GM12878 (cell line): ENCODE measurements at regions not wholly inside any gene's neighbourhood (a gene's known extent, or its start where the extent isn't known, plus 50 kb on each side); places are given as distances from the start of the nearest gene placed in this dataset.

Source experiments
- ATAC-seq: fragments of 200-7000 bp; cut with Tn5 transposase; 3 replicates; pipeline ENCODE4 v1.9.1; 2020; ENCODE audit warnings: mild to moderate bottlenecking, moderate library complexity
- BruUV-seq: library from RNA; stranded (reverse); fragments of 400-500 nt; replicated peaks from 2 replicates; lab custom pipeline; 2021; lab: Mats Ljungman, UMichigan
- CTCF ChIA-PET: fragments of 300-600 bp; sonication (Branson Sonifier 250); formaldehyde crosslinking; extraction: SDS; loops from one replicate; lab custom pipeline; 2021; ENCODE audit warnings: inconsistent platforms; lab: Yijun Ruan, JAX
- POLR2A ChIA-PET: fragments of 350-600 bp; formaldehyde crosslinking; extraction: SDS; loops from one replicate; lab custom pipeline; 2021; ENCODE audit warnings: inconsistent platforms; lab: Charles Lee
- RAD21 ChIA-PET: fragments of 300-600 bp; sonication (Branson Sonifier 250); formaldehyde crosslinking; loops from one replicate; lab custom pipeline; 2023; ENCODE audit warnings: antibody characterized with exemption; ENCODE audit not compliant: unreplicated experiment; lab: Charles Lee
- SMC1A ChIA-PET: fragments of 300-600 bp; sonication (Branson Sonifier 250); formaldehyde crosslinking; loops from one replicate; lab custom pipeline; 2023; ENCODE audit not compliant: unreplicated experiment, uncharacterized antibody; lab: Charles Lee
- DNase-seq: peaks from one replicate; pipeline ENCODE4 v3.0.0-alpha.2; 2011; ENCODE audit warnings: low read depth, low spot score
- FAIRE-seq: peaks from 3 replicates; lab custom pipeline; 2011; peaks lifted over from hg19 to GRCh38; lab: Jason Lieb, UNC
- H2AFZ ChIP-seq: 2 replicates; pipeline ENCODE4 v1.6.0; 2011; ENCODE audit warnings: low read depth, low read length, control low read depth; ENCODE audit not compliant: control insufficient read depth
- H3K27ac ChIP-seq: 2 replicates; pipeline ENCODE4 v1.5.1; 2011; ENCODE audit warnings: control low read depth; ENCODE audit not compliant: control insufficient read depth, insufficient read depth
- H3K27me3 ChIP-seq, 2 experiments: replicated peaks in 1 of 2; 2 replicates each; pipeline versions ENCODE4 v1.6.0 to v1.6.1; 2011; ENCODE audit warnings: low read length in 1 of 2; ENCODE audit not compliant: control insufficient read depth in 2 of 2, insufficient read depth in 2 of 2
- H3K36me3 ChIP-seq, 2 experiments: 2 replicates each; pipeline ENCODE4 v1.5.1; 2011; ENCODE audit warnings: low read length in 1 of 2; ENCODE audit not compliant: control insufficient read depth in 2 of 2, insufficient read depth in 2 of 2
- H3K4me1 ChIP-seq: 2 replicates; pipeline ENCODE4 v1.6.1; 2011; ENCODE audit warnings: mild to moderate bottlenecking, low read length, moderate library complexity, mixed read lengths; ENCODE audit not compliant: control insufficient read depth, insufficient read depth
- H3K4me2 ChIP-seq: 2 replicates; pipeline ENCODE4 v1.6.0; 2011; ENCODE audit warnings: control low read depth; ENCODE audit not compliant: control insufficient read depth, insufficient read depth
- H3K4me3 ChIP-seq: fragments of 200-600 bp; sonication (generic); 2 replicates; pipeline ENCODE4 v1.5.1; 2016
- H3K79me2 ChIP-seq: 2 replicates; pipeline ENCODE4 v1.6.0; 2011; ENCODE audit warnings: low read length; ENCODE audit not compliant: control insufficient read depth, insufficient read depth
- H3K9ac ChIP-seq: 2 replicates; pipeline ENCODE4 v1.8.0; 2011; ENCODE audit warnings: low read length, control low read depth, mixed read lengths; ENCODE audit not compliant: control insufficient read depth, insufficient read depth
- H3K9me3 ChIP-seq: replicated peaks from 3 replicates; pipeline ENCODE4 v1.5.1; 2011; ENCODE audit warnings: mild to moderate bottlenecking, low read length; ENCODE audit not compliant: control insufficient read depth, insufficient read depth
- H4K20me1 ChIP-seq: 2 replicates; pipeline ENCODE4 v1.6.0; 2011; ENCODE audit not compliant: control insufficient read depth, insufficient read depth
- CEBPB ChIP-seq, 2 experiments: fragments of 150-350 bp in 1 of 2; IDR thresholded peaks; 2 replicates each; pipeline ENCODE4 v1.6.1; 2012 to 2014; ENCODE audit warnings: low read depth in 2 of 2, low read length in 2 of 2, borderline replicate concordance in 1 of 2, inconsistent platforms in 1 of 2
- CHD4 ChIP-seq: fragments of 200-600 bp; sonication (generic); IDR thresholded peaks from 2 replicates; pipeline ENCODE4 v1.6.1; 2016; ENCODE audit warnings: mild to moderate bottlenecking
- ESRRA ChIP-seq: IDR thresholded peaks from 2 replicates; pipeline ENCODE4 v1.6.1; 2012; ENCODE audit warnings: mild to moderate bottlenecking, low read length, improper control_type of control experiment
- IRF4 ChIP-seq: IDR thresholded peaks from 2 replicates; pipeline ENCODE4 v1.6.1; 2011; ENCODE audit warnings: low read depth, low read length
- MTA2 ChIP-seq: fragments of 450-650 bp; IDR thresholded peaks from 2 replicates; pipeline ENCODE4 v1.6.1; 2016; ENCODE audit warnings: low read depth, mild to moderate bottlenecking, moderate library complexity
- MTA3 ChIP-seq: IDR thresholded peaks from 2 replicates; pipeline ENCODE4 v1.6.1; 2012; ENCODE audit warnings: low read length, inconsistent platforms, borderline replicate concordance
- MYC ChIP-seq: IDR thresholded peaks from 2 replicates; pipeline ENCODE4 v1.6.1; 2011; ENCODE audit warnings: mild to moderate bottlenecking, low read length, moderate library complexity, inconsistent platforms; ENCODE audit not compliant: insufficient read depth, insufficient replicate concordance, insufficient read length, severe bottlenecking
- POLR2AphosphoS5 ChIP-seq: IDR thresholded peaks from 2 replicates; pipeline ENCODE4 v1.6.1; 2011; ENCODE audit warnings: mild to moderate bottlenecking, low read length, inconsistent platforms
- RAD21 ChIP-seq: IDR thresholded peaks from 2 replicates; pipeline ENCODE4 v1.6.1; 2011; ENCODE audit warnings: mild to moderate bottlenecking, low read depth, low read length, moderate library complexity; ENCODE audit not compliant: insufficient read depth
- SIX5 ChIP-seq: IDR thresholded peaks from 2 replicates; pipeline ENCODE4 v1.6.1; 2011; ENCODE audit warnings: mild to moderate bottlenecking, low read depth, low read length, moderate library complexity; ENCODE audit not compliant: severe bottlenecking
- STAT3 ChIP-seq: IDR thresholded peaks from 2 replicates; pipeline ENCODE4 v1.6.1; 2011; ENCODE audit warnings: low read depth, low read length, improper control_type of control experiment
- ZSCAN29 ChIP-seq: fragments of 450-650 bp; IDR thresholded peaks from 2 replicates; pipeline ENCODE4 v1.6.1; 2017; ENCODE audit warnings: mild to moderate bottlenecking, moderate library complexity
- WGBS: methylation state at CpG from one replicate; pipeline ENCODE4 v1.1.6; 2016; ENCODE audit warnings: low lambda C conversion rate; ENCODE audit not compliant: insufficient replicate concordance, insufficient coverage; ENCODE audit errors: missing lambda C conversion rate; 5-methylcytosine and 5-hydroxymethylcytosine counted together
- in situ Hi-C: fragments of 300-500 bp; cut with MboI; formaldehyde crosslinking; loops from 9 replicates; pipeline ENCODE4 v1.14.3; 2018; ENCODE audit warnings: mixed read lengths
- intact Hi-C: fragments of 100-400 bp; cut with micrococcal nuclease; formaldehyde crosslinking; loops from one replicate; pipeline ENCODE4 v1.14.2; 2022; ENCODE audit not compliant: unreplicated experiment
- TF ChIP-seq, protein P1 (sequence below): fragments of 450-650 bp; IDR thresholded peaks from 2 replicates; pipeline ENCODE4 v1.6.1; 2018; ENCODE audit warnings: mild to moderate bottlenecking, low read depth, moderate library complexity; ENCODE audit not compliant: partially characterized antibody

DNA sequence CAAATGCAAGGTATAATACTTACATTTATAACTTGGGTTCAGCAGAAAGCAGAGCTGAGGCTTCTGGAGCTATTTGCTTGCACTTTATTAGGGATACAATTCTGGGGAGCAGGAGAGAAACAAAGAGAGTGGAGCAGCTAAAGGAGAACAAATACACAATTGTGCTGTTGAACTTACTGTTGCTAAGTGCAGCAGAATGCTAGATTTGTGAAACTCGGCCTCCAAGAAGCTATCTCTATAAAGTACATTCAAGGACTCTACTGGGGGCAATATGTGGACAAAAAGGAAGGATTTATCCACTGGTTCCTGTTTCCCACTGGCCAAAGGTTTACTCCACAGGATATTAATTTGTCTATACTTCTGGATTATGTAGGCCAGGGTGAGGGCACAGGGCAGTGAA lies 86.8 kb downstream of the PPP1R2C start (continued):
- TF ChIP-seq, protein P1, sequence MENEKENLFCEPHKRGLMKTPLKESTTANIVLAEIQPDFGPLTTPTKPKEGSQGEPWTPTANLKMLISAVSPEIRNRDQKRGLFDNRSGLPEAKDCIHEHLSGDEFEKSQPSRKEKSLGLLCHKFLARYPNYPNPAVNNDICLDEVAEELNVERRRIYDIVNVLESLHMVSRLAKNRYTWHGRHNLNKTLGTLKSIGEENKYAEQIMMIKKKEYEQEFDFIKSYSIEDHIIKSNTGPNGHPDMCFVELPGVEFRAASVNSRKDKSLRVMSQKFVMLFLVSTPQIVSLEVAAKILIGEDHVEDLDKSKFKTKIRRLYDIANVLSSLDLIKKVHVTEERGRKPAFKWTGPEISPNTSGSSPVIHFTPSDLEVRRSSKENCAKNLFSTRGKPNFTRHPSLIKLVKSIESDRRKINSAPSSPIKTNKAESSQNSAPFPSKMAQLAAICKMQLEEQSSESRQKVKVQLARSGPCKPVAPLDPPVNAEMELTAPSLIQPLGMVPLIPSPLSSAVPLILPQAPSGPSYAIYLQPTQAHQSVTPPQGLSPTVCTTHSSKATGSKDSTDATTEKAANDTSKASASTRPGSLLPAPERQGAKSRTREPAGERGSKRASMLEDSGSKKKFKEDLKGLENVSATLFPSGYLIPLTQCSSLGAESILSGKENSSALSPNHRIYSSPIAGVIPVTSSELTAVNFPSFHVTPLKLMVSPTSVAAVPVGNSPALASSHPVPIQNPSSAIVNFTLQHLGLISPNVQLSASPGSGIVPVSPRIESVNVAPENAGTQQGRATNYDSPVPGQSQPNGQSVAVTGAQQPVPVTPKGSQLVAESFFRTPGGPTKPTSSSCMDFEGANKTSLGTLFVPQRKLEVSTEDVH: no peak
- TF ChIP-seq, all 136 proteins: peak for 0

DNA sequence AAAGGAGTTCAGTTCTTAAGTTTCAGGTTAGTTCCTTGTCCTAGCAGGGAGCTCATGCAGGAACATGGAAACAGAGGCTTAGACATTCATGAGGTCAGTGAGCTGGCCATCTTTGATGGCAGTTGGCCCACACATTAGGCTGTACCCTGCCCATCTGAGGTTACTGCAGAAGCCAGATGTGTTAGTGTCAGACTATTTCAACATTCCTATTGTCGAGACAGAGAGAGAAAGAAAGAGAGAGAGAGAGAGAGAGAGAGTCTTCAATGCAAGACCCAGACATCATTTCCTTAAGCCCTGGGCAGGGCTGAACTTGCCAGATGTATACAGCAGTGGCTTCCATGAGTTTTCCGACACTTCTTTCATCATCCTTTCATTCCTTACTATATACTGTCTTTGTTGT lies 91.3 kb downstream of the PPP1R2C start:
- no TSS peak for BruUV-seq
- Histone ChIP-seq H3K9ac (no peak overlapping the region), H3K4me2 (no peak overlapping the region), H3K36me3 (no peaks in the 10 kb centered on the region), H3K4me1 (no peaks in the 10 kb centered on the region), H3K79me2 (no peaks in the 10 kb centered on the region), H3K27me3 (no peaks in the 10 kb centered on the region), H3K4me3 (no peak overlapping the region)
- POLR2A ChIA-PET: no interaction called here
- DNase-seq (no peak), ATAC-seq (no peak), FAIRE-seq (no peak)
- in situ Hi-C loops: no loop called here
- CTCF ChIA-PET: no interaction called here
- 51% methylated on average over 2 of the region's 2 CpGs for WGBS
- RAD21 ChIA-PET: no interaction called here
- intact Hi-C loops: no loop called here
- TF ChIP-seq CHD4: no peak
- TF ChIP-seq, all 136 proteins: peak for 0
- SMC1A ChIA-PET: no interaction called here
- Histone ChIP-seq H2AFZ (no peak overlapping the region), H4K20me1 (no peaks in the 10 kb centered on the region), H3K9me3 (no peaks in the 10 kb centered on the region), H3K27ac (no peak overlapping the region)

DNA sequence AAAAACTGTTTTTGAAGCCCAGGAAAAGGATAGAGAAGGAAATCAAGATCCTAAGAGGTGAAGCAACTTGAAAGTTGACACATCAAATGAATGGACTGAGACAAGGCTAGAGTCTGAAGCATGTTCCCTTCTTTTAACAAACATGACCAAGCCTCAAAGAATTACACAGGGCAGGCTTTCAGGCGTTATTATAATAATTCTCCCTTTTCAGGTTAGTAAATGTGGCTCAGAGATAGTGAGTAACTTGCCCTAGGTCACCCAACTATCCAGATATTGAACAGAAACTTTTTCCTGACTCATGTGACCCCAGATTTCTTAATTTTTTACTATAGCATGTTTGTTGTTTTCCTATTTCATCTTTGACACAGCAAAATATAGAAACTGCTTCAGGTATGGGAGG lies 91.7 kb downstream of the PPP1R2C start:
- no peak overlapping the region for H3K4me3 ChIP-seq
- H3K4me2 ChIP-seq: no peak overlapping the region
- FAIRE-seq (no peak), ATAC-seq (no peak), DNase-seq (no peak)
- ChIA-PET CTCF (no interaction called here), SMC1A (no interaction called here), RAD21 (no interaction called here), POLR2A (no interaction called here)
- no peak overlapping the region for H3K27ac ChIP-seq
- H3K9me3 ChIP-seq: no peaks in the 10 kb centered on the region
- no peaks in the 10 kb centered on the region for H3K4me1 ChIP-seq
- in situ Hi-C loops (no loop called here), intact Hi-C loops (no loop called here)
- H3K9ac ChIP-seq: no peak overlapping the region
- no peaks in the 10 kb centered on the region for H3K27me3 ChIP-seq
- WGBS: 6% methylated on average over 1 of the region's 1 CpG
- no peaks in the 10 kb centered on the region for H4K20me1 ChIP-seq
- no peak overlapping the region for H2AFZ ChIP-seq
- no peaks in the 10 kb centered on the region for H3K36me3 ChIP-seq
- BruUV-seq: no TSS peak
- H3K79me2 ChIP-seq: no peaks in the 10 kb centered on the region
- TF ChIP-seq ESRRA: no peak
- TF ChIP-seq MTA2: no peak
- no peak for TF ChIP-seq MYC
- no peak for TF ChIP-seq CEBPB (IDR thresholded peaks at IDR 0.05; ENCODE audit: borderline replicate concordance in 1 of 2, low read depth in 2 of 2, low read length in 2 of 2)
- no peak for TF ChIP-seq STAT3
- no peak for TF ChIP-seq SIX5
- TF ChIP-seq MTA3: no peak
- TF ChIP-seq POLR2AphosphoS5: no peak
- no peak for TF ChIP-seq IRF4
- TF ChIP-seq ZSCAN29: no peak
- TF ChIP-seq RAD21: no peak
